HG02759 (cell line): ENCODE measurements at regions not wholly inside any gene's neighbourhood (a gene's known extent, or its start where the extent isn't known, plus 50 kb on each side); places are given as distances from the start of the nearest gene placed in this dataset.
"Not testable (repeated sequence)": the region's sequence is repeated elsewhere in the genome, so short reads cannot be mapped to it uniquely, and the experiment has no call there.

ENCODE experiments used
- ATAC-seq: cut with Tn5 transposase; IDR thresholded peaks from one replicate; pipeline ENCODE4 v1.9.1; 2021; ENCODE audit warnings: mild to moderate bottlenecking, moderate library complexity; ENCODE audit not compliant: unreplicated experiment

DNA sequence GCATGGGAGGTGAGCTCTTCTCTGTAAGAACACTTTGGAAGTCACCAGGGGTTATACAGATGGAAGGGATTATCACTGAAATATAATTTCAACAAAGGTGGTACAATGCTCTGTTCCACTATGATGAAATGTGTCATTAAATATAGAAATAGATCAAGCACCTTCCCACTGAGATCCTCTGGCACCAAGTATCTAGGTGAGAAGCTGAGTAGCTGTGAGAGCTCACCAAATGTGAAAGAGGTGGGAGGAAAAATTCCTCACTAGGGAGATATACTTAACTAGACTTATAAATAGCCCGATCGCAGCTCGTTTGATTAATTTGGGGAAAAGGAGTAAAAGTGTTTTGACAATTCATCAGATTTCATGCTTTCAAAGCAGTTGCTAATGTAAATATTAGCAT is 247.6 kb downstream of the SMAD2 start:
- no peak for ATAC-seq

DNA sequence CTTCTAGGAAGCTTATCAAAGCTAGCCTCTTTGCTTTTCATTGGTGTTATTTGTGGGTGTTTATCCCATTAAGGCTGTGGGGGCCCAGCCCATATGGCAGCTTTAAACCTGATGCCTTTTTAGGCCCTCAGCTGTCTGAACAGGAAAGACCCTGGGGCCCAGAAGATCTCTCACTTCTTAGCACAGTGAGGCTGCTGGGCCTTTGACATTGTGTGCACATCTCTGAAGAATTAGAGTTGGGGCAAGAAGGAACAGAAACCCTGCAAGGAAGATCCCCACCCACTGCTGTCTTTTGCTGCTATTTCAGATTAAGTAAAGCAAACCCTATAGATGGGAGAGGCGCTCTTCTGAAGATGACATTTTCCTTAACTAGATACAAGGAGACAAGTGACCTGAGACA is 250.0 kb downstream of the SMAD2 start:
- peak; percentile 80 for ATAC-seq

DNA sequence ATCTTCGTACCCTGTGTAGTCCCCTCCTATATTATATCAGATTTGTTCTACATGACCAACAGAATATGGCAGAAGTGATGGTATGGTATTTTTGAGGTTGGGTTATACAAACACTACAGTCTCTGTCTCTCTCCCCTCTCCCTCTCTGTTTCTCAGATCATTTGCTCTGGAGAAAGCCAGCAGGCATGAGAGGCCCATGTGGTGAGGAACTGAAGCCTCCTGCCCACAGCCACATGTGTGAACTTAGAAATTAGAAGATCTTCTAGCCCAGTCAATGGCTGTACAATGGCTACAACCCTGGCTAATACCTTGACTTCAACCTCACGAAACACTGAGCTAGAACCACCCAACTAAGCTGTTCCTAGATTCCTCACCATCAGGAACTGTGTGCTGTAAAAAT is 250.6 kb downstream of the SMAD2 start:
- peak; percentile 75 for ATAC-seq

DNA sequence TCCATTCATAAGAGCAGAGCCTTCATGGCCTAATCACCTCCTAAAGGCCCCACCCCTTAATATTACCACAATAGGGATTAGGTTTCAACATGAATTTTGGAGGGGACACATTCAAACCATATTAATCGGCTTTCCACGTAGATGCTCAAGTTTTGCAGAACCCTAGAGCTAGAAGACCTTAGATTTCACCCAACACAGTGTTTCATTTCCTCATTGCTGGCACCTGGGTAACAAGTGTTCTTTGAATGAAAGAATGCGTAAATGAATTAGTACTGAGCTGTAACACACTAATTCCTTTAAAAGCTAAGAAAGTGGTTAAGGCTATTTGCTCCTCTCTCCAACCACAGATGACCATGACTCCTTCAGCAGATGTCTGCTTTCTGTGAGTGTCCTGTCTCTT is 252.5 kb downstream of the SMAD2 start:
- ATAC-seq: no peak

DNA sequence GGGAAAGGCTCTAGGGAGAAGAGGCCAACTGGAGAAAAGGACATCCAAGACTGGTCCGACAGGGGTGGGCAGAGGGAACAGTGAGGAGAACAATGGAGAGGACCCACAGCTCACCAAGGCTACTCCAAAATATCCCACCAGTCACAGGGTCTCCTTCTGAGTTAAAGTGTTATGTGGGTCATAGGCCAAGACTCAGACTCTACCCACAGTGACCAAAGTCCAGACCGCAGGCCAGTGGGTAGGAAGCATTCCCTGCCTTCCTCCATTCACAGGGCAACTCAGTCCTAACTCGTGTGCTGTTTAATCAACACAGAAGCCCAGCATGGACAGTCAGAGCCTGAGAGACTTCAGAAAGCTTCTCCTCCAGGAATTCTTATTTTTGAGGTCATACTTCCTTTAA is 260.6 kb downstream of the SMAD2 start:
- ATAC-seq: no peak

DNA sequence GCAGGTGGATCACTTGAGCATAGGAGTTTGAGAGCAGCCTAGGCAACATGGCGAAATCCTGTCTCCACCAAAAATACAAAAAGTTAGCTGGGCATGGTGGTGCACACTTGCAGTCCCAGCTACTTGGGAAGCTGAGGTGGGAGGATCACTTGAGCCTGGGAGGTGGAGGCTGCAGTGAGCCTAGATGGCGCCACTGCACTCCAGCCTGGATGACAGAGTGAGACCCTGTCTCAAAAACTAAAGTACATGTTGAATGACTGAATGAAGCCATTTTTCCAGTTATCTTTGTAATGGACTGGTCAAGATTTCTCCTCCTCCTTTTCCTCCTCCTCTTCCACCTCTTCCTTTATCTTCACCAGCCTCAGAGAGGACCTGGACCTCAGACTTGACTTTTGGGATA is 272.0 kb downstream of the SMAD2 start:
- ATAC-seq: no peak

DNA sequence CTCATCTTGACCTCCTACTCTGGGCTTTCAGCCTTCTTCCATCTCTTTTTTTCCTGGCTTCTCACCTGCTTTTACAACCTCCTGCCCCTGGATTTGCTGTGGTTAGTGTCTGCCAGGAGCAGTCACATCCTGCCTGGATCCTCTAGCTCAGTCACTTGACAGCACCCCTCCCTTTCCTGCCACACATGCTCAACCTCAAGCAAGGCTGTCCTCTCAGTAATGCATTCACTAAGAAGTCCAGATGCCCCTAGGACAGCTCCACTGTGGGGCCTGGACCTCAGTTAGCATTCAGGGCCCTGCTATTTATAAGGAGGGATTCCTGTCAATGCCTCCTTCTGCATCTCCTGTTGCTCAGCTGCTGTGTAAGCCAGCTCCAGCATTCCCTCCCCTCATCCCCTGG is 275.5 kb downstream of the SMAD2 start:
- no peak for ATAC-seq

DNA sequence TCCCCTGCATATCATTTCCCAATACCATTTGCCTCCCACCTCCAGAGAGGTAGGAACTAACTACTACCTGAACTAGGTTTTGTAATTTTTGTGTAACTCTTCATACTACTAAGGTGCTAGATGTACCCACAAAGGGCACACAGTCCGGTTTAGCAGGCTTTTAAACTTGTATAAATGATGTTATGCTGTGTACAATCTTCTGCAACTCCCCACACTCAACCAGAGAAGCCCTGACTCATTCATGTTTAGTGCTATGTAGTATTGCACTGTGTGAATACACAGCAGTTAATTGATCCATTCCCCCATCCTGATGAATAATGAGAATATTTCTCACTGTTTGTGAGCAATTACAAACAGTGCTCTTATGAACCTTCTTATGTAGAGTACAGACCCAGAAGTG is 285.6 kb downstream of the SMAD2 start:
- ATAC-seq: no peak

DNA sequence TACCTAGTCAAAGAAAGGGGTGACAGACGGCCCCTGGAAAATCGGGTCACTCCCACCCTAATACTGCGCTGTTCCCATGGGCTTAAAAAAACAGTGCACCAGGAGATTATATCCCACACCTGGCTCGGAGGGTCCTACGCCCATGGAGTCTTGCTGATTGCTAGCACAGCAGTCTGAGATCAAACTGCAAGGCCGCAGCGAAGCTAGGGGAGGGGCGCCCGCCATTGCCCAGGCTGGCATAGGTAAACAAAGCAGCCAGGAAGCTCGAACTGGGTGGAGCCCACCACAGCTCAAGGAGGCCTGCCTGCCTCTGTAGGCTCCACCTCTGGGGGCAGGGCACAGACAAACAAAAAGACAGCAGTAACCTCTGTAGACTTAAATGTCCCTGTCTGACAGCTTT is 292.9 kb downstream of the SMAD2 start:
- not testable (repeated sequence) for ATAC-seq

DNA sequence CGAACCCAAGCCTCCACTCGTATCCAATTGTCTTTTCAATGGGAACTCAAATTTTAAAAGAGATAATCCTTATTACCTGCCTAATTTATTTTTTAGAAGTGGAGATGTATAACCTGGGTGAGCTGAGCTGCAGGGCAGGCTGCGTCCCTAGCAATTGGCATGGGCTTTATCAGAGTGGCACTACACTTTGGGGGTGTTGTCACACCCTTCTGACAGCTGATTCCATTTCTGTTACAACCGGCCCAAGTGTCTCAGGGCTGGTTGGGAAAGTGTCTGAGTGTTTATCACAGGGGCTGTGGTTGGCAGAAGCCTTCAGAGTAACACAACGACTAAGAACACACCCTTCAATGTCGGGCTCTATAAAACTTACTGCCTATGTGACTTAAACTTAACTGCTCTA is 295.0 kb downstream of the SMAD2 start:
- no peak for ATAC-seq

DNA sequence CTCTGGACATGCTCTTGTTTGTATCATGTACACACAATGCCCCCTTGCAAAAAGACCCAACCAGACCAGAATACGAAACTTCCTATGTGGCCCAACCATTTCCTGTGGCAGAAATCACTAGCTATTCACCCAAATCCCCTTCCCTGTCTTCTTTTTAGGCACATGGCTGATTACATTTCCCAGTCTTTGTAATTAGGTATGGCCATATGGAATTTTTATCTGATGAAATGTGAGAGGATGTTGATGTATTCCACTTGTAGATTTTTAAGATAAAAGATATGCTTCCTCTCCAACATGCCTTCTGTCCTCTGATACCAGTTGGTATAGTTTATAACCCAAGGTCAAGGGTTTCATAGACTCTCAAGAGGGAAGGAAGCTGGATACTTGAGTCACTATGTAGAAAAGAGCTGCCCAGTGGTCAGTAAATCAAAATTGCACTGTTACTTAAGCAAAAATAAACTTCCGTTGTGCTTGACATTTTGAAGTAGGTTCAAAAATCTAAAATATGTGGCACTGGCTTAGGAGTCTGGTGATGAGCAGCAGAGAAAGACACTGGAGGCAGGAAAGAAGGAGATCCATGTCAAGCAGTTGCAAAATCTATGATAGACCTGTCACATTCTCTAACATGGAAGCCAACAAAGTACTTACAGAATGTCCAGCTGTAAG is 297.4 kb downstream of the SMAD2 start:
- ATAC-seq: no peak

DNA sequence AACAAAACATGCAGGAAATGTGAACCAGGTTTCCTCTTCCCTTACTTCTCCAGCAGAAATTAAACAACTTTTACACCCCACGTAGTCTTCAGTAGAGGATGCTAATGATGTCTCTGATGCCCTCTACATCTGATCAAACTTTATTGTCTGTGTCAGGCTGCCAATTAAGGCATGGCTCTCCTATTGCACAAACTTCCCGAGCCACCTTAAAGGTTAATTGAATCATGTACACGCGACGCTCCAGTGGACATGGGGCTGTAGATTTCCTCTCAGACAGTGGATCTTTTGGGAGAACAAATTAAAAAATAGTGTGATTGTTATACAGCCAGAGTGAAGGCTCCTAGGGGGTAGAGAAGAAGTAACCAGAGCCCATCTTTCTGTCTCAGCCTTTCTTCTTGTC is 301.6 kb downstream of the SMAD2 start:
- no peak for ATAC-seq

DNA sequence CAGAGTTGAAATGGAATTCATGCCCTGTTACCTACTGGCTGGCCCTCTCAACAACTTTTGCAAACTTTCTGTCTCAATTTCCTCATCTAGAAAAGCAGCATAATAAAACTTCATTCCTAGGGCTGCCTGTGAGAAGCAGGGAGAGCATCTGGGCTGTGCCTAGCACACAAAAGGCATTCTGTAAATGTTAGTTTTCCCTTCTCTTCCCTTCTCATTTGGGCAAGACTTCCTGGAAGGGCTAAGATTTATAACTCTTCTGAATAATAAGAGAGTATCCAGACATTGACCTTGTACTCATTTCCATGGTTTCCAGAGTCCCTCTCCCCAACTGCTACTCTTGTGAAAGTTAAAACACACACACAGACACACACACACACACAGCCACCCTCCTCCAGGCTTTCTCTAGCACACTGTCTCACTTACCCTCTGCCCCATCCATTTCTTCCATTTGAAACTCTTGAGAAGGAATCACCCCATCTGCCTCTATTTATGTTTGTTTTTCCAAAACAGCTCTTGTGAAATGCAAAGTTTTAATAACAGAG is 302.1 kb downstream of the SMAD2 start:
- ATAC-seq: no peak

DNA sequence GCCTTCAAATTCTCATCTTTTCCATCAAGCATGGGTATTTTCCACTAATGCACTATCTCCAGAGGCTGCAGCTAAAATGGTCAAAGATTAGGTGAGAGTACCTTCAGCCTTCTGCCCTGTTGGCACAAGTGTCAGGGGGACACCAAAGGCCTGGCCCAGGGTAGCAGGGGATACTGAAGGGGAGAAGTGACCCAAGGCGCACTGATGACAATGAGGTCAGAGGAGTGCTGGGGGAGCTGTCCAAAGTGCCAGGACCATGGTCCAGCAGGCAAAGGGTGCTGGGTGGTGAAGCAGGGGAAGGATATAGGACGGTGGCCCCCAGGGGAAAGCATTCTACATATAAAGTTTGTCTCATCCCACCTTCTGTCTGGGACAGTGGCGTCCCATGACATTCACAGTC is 303.4 kb downstream of the SMAD2 start:
- ATAC-seq: no peak

DNA sequence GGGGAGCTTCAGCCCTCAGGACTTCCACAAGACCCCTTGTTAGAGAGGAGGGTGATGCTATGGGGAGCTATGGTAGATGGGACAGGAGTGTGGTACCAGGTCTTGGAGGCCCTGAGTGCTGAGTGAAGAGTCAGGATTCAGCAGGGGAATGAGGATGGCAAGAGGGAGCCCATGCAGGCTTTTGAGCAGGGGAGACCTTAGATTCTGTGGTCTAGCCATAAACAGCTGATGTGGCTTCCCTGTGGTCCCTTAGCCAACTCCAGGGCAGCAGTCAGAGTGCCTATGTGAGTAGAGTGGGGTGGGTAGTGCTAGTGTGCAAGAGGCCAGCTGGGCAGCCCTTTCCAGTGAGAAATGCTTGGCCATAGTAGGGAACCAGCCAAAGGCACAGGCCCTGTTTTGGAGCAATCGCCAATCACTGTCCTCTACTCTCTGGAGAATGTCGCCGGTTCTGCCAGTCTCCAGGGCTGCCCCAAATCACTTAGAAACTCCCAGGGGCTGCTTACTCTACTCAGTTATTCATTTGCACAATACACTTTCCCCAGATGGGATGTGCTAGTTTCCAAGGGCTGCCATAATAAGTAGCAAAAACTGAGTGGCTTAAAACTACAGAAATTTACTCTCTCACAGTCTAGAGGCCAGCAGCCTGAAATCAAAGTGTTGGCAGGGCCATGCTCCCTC is 310.5 kb downstream of the SMAD2 start:
- no peak for ATAC-seq

DNA sequence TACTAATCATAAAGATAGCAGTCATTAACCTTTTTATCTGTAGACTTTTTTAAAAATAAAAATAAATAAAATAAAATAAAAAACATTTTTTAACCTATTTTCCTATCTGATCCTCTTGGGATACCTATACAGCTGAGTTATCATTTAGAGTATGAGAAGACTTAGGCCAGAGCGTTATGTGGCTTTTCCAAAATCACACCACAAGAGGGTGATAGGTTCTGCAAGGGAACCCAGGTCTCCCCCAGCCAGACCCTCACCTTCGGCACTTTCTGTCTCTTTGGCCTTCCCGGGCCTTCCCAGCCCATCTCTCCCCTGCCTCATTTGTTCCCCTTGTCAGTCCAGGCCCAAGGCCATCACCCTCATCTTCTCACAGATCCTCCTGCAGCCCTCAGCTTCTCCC is 311.7 kb downstream of the SMAD2 start:
- no peak for ATAC-seq

DNA sequence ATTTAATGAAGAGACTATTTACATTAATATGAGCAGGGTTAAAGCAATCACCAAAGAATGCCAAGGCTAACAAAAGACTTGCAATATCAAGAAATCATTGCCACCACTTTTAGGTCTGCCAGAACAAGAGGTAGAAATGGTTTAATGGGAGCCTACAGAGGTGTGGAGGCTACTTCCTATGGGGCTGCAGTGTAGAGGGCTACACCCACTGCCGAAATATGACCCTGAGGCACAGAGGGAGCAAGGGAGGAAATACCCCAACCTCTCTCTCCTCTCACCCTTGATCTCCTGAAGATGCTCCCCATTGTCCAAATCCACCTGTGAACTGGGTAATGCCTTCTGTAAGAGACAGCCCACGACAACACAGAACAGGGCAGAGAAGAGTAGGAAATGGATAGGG is 315.4 kb downstream of the SMAD2 start:
- no peak for ATAC-seq

DNA sequence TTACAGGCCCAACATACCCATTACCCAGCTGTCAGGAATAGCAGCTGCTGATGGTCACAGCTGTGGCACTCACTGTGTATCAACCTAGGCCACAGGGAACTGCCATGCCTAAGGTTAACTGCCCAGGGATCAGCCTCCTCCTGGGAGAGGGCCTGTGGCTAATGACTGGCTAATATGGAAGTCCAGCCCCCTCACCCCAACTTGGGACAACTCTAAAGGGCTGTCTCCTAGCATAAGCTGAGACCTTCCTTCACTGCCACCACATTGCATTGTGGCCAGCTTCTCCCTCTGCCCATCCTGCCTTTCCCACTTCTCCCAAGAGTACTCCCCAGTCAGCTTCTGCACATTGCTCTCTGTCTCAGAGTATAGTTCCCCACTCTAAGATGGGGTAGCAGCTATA is 316.5 kb downstream of the SMAD2 start:
- ATAC-seq: no peak

DNA sequence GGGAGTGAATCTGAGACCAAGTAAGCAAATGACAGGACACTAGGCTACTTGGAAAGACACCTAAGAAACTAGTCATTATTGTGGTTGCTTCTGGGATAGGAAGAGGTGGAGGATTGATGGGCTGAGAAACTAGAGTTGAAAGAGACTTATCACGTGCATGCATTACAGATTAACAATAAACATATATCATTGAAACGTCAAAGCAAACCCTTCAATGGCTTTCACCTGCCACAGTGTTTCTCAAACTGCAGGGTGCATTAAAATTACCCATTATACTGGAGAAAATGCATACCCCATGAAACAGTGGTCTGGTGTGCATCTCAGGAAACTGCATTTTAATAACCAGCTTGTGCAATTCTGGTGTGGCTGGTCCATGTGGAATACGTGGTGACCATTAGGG is 318.8 kb downstream of the SMAD2 start:
- no peak for ATAC-seq

DNA sequence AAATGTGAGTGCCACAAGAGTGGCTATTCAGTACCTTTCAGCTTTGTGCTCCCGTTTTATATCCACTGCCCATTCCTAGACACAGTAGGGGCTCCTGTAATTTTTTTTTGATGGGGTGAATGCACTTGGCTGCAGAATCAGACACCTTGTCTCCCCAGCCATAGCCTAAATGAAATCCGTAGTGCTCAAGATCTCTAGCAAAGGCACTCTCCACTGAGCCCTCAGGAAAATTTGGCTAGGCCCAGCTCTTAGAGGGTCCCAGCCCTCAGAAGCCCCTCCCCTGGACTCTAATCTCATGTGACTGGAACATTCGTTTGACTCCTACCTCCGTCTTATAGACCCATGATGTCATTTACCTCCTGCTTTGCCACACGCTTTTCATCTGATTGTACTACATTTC is 323.9 kb downstream of the SMAD2 start:
- ATAC-seq: no peak

DNA sequence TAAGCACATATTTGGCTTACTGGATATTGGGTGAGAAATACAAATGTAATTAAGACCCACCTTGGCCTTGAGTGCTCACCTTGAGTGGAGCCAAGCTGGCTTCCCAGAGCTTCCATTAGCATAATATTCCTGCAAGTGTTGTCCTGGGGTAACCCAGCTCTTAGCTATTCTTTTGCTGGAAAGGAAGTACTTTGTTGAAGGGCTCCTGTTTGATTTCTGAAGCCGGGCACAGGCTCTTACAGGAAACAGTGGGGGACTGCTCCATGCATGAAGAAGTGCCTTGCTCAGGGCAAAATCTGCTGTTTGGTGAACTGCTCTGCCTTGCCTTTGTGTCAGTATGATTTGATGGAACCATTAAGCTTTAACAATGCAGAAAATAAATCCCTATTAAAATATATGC is 325.4 kb downstream of the SMAD2 start:
- no peak for ATAC-seq

DNA sequence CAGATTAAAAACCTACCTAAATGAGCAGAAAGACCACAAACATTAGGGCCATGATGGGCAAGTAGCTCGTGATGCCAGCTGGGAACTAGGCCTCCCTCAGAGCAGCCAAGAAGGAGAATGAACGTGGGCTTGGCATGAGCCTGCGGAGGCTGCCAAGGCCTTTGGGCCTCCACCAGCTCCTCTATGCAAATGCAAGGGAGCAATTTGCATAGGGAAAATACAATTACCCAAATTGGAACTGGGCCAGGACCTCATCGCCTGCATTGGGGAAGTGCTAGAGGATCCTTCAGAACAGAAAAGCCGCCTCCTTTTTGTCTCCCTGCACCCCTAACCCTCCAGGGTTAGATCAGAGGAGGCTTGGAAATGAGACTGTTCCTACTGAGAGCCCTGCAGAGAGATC is 326.4 kb downstream of the SMAD2 start:
- no peak for ATAC-seq

DNA sequence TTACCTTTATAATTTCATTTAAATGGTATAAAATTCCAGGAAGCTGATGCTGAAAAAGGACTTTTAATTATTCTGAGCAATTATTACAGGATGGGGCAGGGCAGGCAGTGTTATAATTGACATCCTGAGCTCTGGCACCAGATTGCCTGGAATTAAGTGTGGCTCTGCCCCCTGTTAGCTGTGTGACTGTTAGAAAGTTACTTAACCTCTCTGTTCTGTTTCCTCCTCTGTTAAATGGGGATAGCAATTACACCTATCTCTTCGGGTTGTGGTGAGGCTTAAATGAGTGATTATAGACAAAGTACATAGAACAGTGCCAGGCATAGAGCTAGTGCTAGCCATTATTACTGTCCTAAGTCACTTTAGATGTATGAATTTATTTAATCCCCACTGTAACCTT is 327.3 kb downstream of the SMAD2 start:
- ATAC-seq: no peak
